Sigmoid colon (tissue), 6 donors: ENCODE measurements at regions not wholly inside any gene's neighbourhood (a gene's known extent, or its start where the extent isn't known, plus 50 kb on each side); places are given as distances from the start of the nearest gene placed in this dataset.
"Not testable (repeated sequence)": the region's sequence is repeated elsewhere in the genome, so short reads cannot be mapped to it uniquely, and the experiment has no call there.

ENCODE experiments used
- DNase-seq: peaks from one replicate; pipeline ENCODE4 v3.0.0-alpha.2; 2019
- H3K27ac ChIP-seq, 4 donors: fragments of 200-600 bp; sonication (generic); one replicate each; pipeline ENCODE4 v1.5.1; 2016 to 2019; ENCODE audit warnings: mild to moderate bottlenecking in 1 of 4
- H3K27me3 ChIP-seq, 3 donors: fragments of 200-600 bp; sonication (generic); one replicate each; pipeline ENCODE4 v1.5.1; 2019; ENCODE audit warnings: mild to moderate bottlenecking in 1 of 3
- H3K36me3 ChIP-seq, 4 donors: fragments of 200-600 bp; sonication (generic); one replicate each; pipeline ENCODE4 v1.5.1; 2016 to 2019
- H3K4me1 ChIP-seq, 4 donors: fragments of 200-600 bp; sonication (generic); one replicate each; pipeline ENCODE4 v1.5.1; 2017 to 2019
- H3K4me3 ChIP-seq, 4 donors: fragments of 200-600 bp; sonication (generic); one replicate each; pipeline ENCODE4 v1.5.1; 2017 to 2019; ENCODE audit warnings: mild to moderate bottlenecking in 2 of 4, moderate library complexity in 1 of 4
- H3K9me3 ChIP-seq, 4 donors: fragments of 200-600 bp in 3 of 4; sonication (generic) in 3 of 4; one replicate each; pipeline versions ENCODE4 v1.5.1 to v1.6.1; 2013 to 2019
- EP300 ChIP-seq, 4 donors: sonication (generic); formaldehyde crosslinking; IDR thresholded peaks; one replicate each; pipeline ENCODE4 v1.6.1; 2017; ENCODE audit warnings: antibody characterized with exemption in 4 of 4
- POLR2A ChIP-seq, 2 donors: fragments of 450-650 bp; IDR thresholded peaks; one replicate each; pipeline ENCODE4 v1.6.1; 2016; ENCODE audit warnings: antibody characterized with exemption in 2 of 2, mild to moderate bottlenecking in 2 of 2, moderate library complexity in 2 of 2
- POLR2AphosphoS5 ChIP-seq, 4 donors: sonication (generic); formaldehyde crosslinking; IDR thresholded peaks; one replicate each; pipeline ENCODE4 v1.6.1; 2017; ENCODE audit warnings: antibody characterized with exemption in 4 of 4
- WGBS, 2 donors: extraction: QIAGEN DNeasy Blood & Tissue Kit; methylation state at CpG; one replicate each; pipeline ENCODE4 v1.1.7; 2013; 5-methylcytosine and 5-hydroxymethylcytosine counted together
- intact Hi-C: fragments of 100-400 bp; cut with DNase I; formaldehyde crosslinking; loops from one replicate; pipeline ENCODE4 v1.15.1; 2023
- TF ChIP-seq, protein P1 (sequence below), 4 experiments: fragments of 450-650 bp in 3 of 4; fragments of 200-600 bp in 1 of 4; IDR thresholded peaks; one replicate each; pipeline ENCODE4 v1.5.1; 2016 to 2019; ENCODE audit warnings: antibody characterized with exemption in 4 of 4, mild to moderate bottlenecking in 3 of 4, moderate library complexity in 2 of 4
- donor health status: healthy with polysubstance abuse.
- donor health status: healthy.

DNA sequence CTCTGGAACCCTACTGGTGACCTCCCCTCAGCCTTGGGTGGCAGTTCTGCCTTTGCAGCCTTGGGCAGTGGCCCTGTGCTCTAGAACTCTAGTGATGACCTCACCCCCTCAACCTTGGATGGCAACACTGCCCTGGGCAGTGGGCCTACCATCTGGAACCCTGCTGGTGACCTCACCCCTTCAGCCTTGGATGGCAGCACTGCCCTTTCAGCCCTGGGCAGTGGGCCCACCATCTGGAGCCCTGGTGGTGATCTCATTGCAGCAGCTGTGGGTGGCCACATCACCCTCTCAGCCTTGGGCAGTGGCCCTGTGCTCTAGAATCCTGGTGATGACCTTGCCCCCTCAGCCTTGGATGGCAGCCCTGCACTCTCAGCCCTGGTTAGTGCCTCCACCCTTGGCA, 129.3 kb downstream of the RBMX2 start:
- no peaks in the 10 kb centered on the region for H3K4me1 ChIP-seq
- TF ChIP-seq, protein P1, sequence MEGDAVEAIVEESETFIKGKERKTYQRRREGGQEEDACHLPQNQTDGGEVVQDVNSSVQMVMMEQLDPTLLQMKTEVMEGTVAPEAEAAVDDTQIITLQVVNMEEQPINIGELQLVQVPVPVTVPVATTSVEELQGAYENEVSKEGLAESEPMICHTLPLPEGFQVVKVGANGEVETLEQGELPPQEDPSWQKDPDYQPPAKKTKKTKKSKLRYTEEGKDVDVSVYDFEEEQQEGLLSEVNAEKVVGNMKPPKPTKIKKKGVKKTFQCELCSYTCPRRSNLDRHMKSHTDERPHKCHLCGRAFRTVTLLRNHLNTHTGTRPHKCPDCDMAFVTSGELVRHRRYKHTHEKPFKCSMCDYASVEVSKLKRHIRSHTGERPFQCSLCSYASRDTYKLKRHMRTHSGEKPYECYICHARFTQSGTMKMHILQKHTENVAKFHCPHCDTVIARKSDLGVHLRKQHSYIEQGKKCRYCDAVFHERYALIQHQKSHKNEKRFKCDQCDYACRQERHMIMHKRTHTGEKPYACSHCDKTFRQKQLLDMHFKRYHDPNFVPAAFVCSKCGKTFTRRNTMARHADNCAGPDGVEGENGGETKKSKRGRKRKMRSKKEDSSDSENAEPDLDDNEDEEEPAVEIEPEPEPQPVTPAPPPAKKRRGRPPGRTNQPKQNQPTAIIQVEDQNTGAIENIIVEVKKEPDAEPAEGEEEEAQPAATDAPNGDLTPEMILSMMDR (IDR thresholded peaks at IDR 0.05): no peak
- TF ChIP-seq POLR2A (IDR thresholded peaks at IDR 0.05) (no peak), POLR2AphosphoS5 (IDR thresholded peaks at IDR 0.05) (no peak), EP300 (IDR thresholded peaks at IDR 0.05) (no peak)
- H3K27ac ChIP-seq: no peak overlapping the region
- no peaks in the 10 kb centered on the region for H3K9me3 ChIP-seq
- H3K36me3 ChIP-seq: no peaks in the 10 kb centered on the region
- no peaks in the 10 kb centered on the region for H3K27me3 ChIP-seq
- no peak overlapping the region for H3K4me3 ChIP-seq
- intact Hi-C loops: no loop called here
- no peak for DNase-seq

DNA sequence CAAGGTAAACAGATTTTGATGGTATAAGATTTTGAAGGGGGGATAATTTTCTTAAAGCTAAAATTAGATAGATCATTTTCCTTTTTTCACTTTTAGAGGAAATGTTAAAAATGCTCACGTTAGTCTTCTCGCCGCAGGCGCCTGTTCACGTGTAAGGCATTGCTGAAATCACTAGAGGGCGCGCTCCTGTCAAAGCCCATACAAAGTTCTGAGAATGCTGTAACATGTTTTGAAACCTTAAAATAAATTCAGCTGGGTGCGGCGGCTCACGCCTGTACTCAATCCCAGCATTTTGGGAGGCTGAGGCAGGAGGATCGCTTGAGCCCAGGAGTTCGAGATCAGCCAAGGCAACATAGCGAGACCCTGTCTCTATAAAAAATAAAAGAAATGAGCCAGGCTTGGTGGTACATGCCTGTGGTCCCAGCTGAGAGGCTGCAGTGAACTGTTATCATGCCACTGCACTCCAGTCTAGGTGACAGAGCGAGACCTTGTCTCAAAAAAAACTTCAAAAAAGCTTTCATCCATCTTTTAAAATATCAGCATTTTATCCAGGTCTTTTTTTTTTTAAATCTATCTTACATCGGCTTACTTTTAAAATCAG, 138.0 kb downstream of the RBMX2 start:
- no peaks in the 10 kb centered on the region for H3K27me3 ChIP-seq
- H3K4me3 ChIP-seq: no peak overlapping the region
- intact Hi-C loops: loop anchor here (2.0 kb wide), 1 partner anchor 375 kb away; no protein-coding TSS in a partner anchor
- no peaks in the 10 kb centered on the region for H3K4me1 ChIP-seq
- H3K36me3 ChIP-seq: no peaks in the 10 kb centered on the region
- 16 to 19% methylated on average over 15 of the region's 15 CpGs for WGBS, 2 donors
- H3K9me3 ChIP-seq: no peaks in the 10 kb centered on the region
- DNase-seq: no peak
- H3K27ac ChIP-seq: no peak overlapping the region
- TF ChIP-seq, protein P1 (IDR thresholded peaks at IDR 0.05): peak in 2 of 4 experiments; percentile 30 to 52
- TF ChIP-seq EP300 (IDR thresholded peaks at IDR 0.05) (no peak), POLR2A (IDR thresholded peaks at IDR 0.05) (no peak), POLR2AphosphoS5 (IDR thresholded peaks at IDR 0.05) (no peak)

- Histone ChIP-seq H3K27ac (no peak overlapping the region), H3K27me3 (no peaks in the 10 kb centered on the region), H3K36me3 (no peaks in the 10 kb centered on the region), H3K4me3 (no peak overlapping the region), H3K4me1 (no peaks in the 10 kb centered on the region), H3K9me3 (no peaks in the 10 kb centered on the region)
- intact Hi-C loops: no loop called here
- 68 to 73% methylated on average over 4 of the region's 4 CpGs for WGBS, 2 donors
- TF ChIP-seq POLR2A (IDR thresholded peaks at IDR 0.05) (no peak), POLR2AphosphoS5 (IDR thresholded peaks at IDR 0.05) (no peak), EP300 (IDR thresholded peaks at IDR 0.05) (no peak)
- TF ChIP-seq, protein P1 (IDR thresholded peaks at IDR 0.05): no peak
- DNase-seq: no peak
These were observed 142.0 kb downstream of the RBMX2 start for GRCh38 chrX:130543603-130544325.

DNA sequence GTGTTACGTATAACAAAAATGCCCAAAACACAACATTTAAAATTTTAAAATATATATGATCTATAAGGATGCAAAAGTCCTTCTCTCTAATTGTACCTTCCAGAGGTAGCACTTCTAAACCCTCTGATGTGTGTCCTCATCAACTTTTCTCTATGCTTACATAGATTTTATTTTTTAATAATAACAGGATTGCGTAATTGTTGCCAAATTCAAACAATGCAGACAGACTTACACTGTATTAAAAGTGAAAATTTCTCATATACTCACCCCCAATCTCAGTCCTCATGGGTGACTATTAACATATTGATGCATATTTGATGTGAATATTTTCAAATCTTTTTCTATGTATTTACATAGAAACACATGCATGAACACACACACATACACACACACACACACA, 144.0 kb downstream of the RBMX2 start:
- Histone ChIP-seq H3K4me1 (peaks cover 0 to 5% (median 0%) of the 10 kb centered on the region in 4 donors), H3K4me3 (no peak overlapping the region), H3K27ac (no peak overlapping the region), H3K36me3 (no peaks in the 10 kb centered on the region), H3K27me3 (no peaks in the 10 kb centered on the region), H3K9me3 (no peaks in the 10 kb centered on the region)
- intact Hi-C loops: no loop called here
- 94 to 95% methylated on average over 2 of the region's 2 CpGs for WGBS, 2 donors
- TF ChIP-seq POLR2A (IDR thresholded peaks at IDR 0.05): no peak
- TF ChIP-seq EP300 (IDR thresholded peaks at IDR 0.05): no peak
- TF ChIP-seq, protein P1 (IDR thresholded peaks at IDR 0.05): no peak
- no peak for TF ChIP-seq POLR2AphosphoS5 (IDR thresholded peaks at IDR 0.05)
- no peak for DNase-seq

- H3K4me1 ChIP-seq, H3K36me3 ChIP-seq, H3K27ac ChIP-seq, intact Hi-C loops, H3K4me3 ChIP-seq, H3K27me3 ChIP-seq, DNase-seq, H3K9me3 ChIP-seq: not testable (repeated sequence)
- WGBS, 2 donors: 63 to 74% methylated on average over 5 of the region's 5 CpGs
These were observed 147.6 kb downstream of the RBMX2 start for GRCh38 chrX:130549382-130549781.
